ENCODE measurements at regions not wholly inside any gene's neighbourhood (a gene's known extent, or its start where the extent isn't known, plus 50 kb on each side); places are given as distances from the start of the nearest gene placed in this dataset.
"Not testable (repeated sequence)": the region's sequence is repeated elsewhere in the genome, so short reads cannot be mapped to it uniquely, and the experiment has no call there.

GRCh38 chr3:187497052-187497451, 128.9 kb downstream of the RTP4 start:
- H3K27ac ChIP-seq (replicated peaks), result no peak overlapping the region
- no peak overlapping the region for H3K4me3 ChIP-seq (replicated peaks; ENCODE audit: insufficient read depth, low read length)
- DNase-seq (ENCODE audit: low read depth in 1 of 2, low spot score in 1 of 2), result no peak
- no peak for TF ChIP-seq POLR2AphosphoS5 (IDR thresholded peaks at IDR 0.05; ENCODE audit: low read depth)
- no peak for TF ChIP-seq GABPA (IDR thresholded peaks at IDR 0.05; ENCODE audit: low read depth)
- TF ChIP-seq SPI1 (IDR thresholded peaks at IDR 0.05; ENCODE audit: borderline replicate concordance, low read depth), result no peak
- TF ChIP-seq CTCF (IDR thresholded peaks at IDR 0.05; ENCODE audit: insufficient read depth, low read length), result no peak
- TF ChIP-seq, protein P1, sequence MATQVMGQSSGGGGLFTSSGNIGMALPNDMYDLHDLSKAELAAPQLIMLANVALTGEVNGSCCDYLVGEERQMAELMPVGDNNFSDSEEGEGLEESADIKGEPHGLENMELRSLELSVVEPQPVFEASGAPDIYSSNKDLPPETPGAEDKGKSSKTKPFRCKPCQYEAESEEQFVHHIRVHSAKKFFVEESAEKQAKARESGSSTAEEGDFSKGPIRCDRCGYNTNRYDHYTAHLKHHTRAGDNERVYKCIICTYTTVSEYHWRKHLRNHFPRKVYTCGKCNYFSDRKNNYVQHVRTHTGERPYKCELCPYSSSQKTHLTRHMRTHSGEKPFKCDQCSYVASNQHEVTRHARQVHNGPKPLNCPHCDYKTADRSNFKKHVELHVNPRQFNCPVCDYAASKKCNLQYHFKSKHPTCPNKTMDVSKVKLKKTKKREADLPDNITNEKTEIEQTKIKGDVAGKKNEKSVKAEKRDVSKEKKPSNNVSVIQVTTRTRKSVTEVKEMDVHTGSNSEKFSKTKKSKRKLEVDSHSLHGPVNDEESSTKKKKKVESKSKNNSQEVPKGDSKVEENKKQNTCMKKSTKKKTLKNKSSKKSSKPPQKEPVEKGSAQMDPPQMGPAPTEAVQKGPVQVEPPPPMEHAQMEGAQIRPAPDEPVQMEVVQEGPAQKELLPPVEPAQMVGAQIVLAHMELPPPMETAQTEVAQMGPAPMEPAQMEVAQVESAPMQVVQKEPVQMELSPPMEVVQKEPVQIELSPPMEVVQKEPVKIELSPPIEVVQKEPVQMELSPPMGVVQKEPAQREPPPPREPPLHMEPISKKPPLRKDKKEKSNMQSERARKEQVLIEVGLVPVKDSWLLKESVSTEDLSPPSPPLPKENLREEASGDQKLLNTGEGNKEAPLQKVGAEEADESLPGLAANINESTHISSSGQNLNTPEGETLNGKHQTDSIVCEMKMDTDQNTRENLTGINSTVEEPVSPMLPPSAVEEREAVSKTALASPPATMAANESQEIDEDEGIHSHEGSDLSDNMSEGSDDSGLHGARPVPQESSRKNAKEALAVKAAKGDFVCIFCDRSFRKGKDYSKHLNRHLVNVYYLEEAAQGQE (IDR thresholded peaks at IDR 0.05; ENCODE audit: insufficient replicate concordance, low read depth), result no peak
- H3K27me3 ChIP-seq (ENCODE audit: insufficient read depth, poor library complexity, severe bottlenecking), result peaks cover 2% of the 10 kb centered on the region

DNA sequence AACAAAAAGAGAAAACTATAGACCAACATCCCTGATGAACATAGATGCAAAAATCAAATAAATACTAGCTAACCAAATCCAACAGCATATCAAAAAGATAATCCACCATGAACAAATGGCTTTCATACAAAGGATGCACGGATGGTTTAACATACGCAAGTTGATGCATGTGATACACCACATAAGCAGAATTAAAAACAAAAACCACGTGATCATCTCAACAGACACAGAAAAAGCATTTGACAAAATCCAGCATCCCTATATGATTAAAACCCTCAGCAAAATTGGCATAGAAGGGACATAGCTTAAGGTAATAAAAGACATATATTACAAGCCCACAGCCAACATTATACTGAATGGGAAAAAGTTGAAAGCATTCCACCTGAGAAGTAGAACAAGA, 125.9 kb downstream of the RTP4 start:
- H3K27ac ChIP-seq (replicated peaks); H3K4me3 ChIP-seq (replicated peaks; ENCODE audit: insufficient read depth, low read length); DNase-seq (ENCODE audit: low read depth in 1 of 2, low spot score in 1 of 2); H3K27me3 ChIP-seq (ENCODE audit: insufficient read depth, poor library complexity, severe bottlenecking): not testable (repeated sequence)

GRCh38 chr3:187491371-187491770, 123.2 kb downstream of the RTP4 start:
- TF ChIP-seq, protein P1 (IDR thresholded peaks at IDR 0.05; ENCODE audit: insufficient replicate concordance, low read depth), result no peak
- TF ChIP-seq CTCF (IDR thresholded peaks at IDR 0.05; ENCODE audit: insufficient read depth, low read length) (no peak), SPI1 (IDR thresholded peaks at IDR 0.05; ENCODE audit: borderline replicate concordance, low read depth) (no peak), GABPA (IDR thresholded peaks at IDR 0.05; ENCODE audit: low read depth) (no peak), POLR2AphosphoS5 (IDR thresholded peaks at IDR 0.05; ENCODE audit: low read depth) (no peak)
- H3K27me3 ChIP-seq (ENCODE audit: insufficient read depth, poor library complexity, severe bottlenecking), result no peaks in the 10 kb centered on the region
- DNase-seq (ENCODE audit: low read depth in 1 of 2, low spot score in 1 of 2), result no peak
- H3K27ac ChIP-seq (replicated peaks), result no peak overlapping the region
- H3K4me3 ChIP-seq (replicated peaks; ENCODE audit: insufficient read depth, low read length), result no peak overlapping the region

DNA sequence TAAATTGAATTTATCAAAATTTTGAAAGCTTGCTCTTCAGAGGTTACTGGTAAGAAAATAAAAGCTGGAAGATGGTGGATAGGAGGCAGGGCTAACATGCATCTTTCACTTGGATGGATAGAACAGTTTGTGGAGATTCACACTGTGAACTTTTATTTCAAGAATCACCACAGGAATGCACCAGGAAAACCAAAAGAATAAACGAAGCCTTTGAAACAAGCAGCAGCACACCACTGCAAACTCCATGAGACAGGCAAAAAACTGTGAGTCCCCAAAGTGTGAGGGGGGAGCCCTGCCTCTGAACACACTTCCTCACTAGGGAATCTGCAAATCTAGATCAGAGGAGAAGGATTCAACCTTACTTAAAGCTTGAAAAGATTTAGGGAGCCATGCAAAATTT, 122.2 kb downstream of the RTP4 start:
- no peak for DNase-seq (ENCODE audit: low read depth in 1 of 2, low spot score in 1 of 2)
- H3K4me3 ChIP-seq (replicated peaks; ENCODE audit: insufficient read depth, low read length), result no peak overlapping the region
- H3K27ac ChIP-seq (replicated peaks), result no peak overlapping the region
- TF ChIP-seq CTCF (IDR thresholded peaks at IDR 0.05; ENCODE audit: insufficient read depth, low read length), result no peak
- no peak for TF ChIP-seq GABPA (IDR thresholded peaks at IDR 0.05; ENCODE audit: low read depth)
- no peak for TF ChIP-seq SPI1 (IDR thresholded peaks at IDR 0.05; ENCODE audit: borderline replicate concordance, low read depth)
- TF ChIP-seq, protein P1 (IDR thresholded peaks at IDR 0.05; ENCODE audit: insufficient replicate concordance, low read depth), result no peak
- TF ChIP-seq POLR2AphosphoS5 (IDR thresholded peaks at IDR 0.05; ENCODE audit: low read depth), result no peak
- no peaks in the 10 kb centered on the region for H3K27me3 ChIP-seq (ENCODE audit: insufficient read depth, poor library complexity, severe bottlenecking)

Measured in HL-60 (cell line).